ENCODE measurements at regions not wholly inside any gene's neighbourhood (a gene's known extent, or its start where the extent isn't known, plus 50 kb on each side); places are given as distances from the start of the nearest gene placed in this dataset.

DNA sequence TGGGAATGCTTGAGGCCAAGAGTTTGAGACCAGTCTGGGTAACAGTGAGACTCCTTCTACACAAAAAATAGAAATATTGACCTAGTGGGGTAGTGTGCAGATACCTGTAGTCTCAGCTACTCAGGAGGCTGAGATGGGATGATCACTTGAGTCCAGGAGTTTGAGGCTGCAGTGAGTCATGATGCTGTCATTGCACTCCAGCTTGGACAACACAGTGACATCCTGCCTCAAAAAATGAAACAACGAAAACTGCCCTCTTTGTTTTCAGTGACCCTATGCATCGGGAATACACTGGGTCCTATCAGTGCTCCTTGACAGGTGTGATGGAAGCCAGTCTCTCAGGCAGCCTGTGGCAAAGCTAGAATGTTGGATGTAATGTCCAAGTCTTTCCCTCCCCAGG, 311.5 kb upstream of the OR4E1 start:
- Histone ChIP-seq H3K27ac (ENCODE audit: low read length) (no peak overlapping the region), H3K9me3 (ENCODE audit: insufficient read depth, low read length) (no peaks in the 10 kb centered on the region), H3K4me3 (ENCODE audit: low read length) (no peak overlapping the region), H3K79me2 (ENCODE audit: low read length) (no peaks in the 10 kb centered on the region), H3K36me3 (replicated peaks; ENCODE audit: low read depth, low read length) (no peaks in the 10 kb centered on the region), H3K27me3 (ENCODE audit: low read depth, low read length) (peaks cover 32% of the 10 kb centered on the region), H3K9ac (ENCODE audit: low read length) (no peak overlapping the region), H2AFZ (ENCODE audit: low read depth, low read length) (no peak overlapping the region), H3K4me2 (ENCODE audit: low read length) (no peak overlapping the region), H4K20me1 (ENCODE audit: insufficient read depth, low read length) (no peaks in the 10 kb centered on the region), H3K4me1 (ENCODE audit: low read length) (no peaks in the 10 kb centered on the region)
- no peak for TF ChIP-seq EZH2phosphoT487 (IDR thresholded peaks at IDR 0.05; ENCODE audit: low read depth)
- TF ChIP-seq, protein P1, sequence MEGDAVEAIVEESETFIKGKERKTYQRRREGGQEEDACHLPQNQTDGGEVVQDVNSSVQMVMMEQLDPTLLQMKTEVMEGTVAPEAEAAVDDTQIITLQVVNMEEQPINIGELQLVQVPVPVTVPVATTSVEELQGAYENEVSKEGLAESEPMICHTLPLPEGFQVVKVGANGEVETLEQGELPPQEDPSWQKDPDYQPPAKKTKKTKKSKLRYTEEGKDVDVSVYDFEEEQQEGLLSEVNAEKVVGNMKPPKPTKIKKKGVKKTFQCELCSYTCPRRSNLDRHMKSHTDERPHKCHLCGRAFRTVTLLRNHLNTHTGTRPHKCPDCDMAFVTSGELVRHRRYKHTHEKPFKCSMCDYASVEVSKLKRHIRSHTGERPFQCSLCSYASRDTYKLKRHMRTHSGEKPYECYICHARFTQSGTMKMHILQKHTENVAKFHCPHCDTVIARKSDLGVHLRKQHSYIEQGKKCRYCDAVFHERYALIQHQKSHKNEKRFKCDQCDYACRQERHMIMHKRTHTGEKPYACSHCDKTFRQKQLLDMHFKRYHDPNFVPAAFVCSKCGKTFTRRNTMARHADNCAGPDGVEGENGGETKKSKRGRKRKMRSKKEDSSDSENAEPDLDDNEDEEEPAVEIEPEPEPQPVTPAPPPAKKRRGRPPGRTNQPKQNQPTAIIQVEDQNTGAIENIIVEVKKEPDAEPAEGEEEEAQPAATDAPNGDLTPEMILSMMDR (IDR thresholded peaks at IDR 0.05; ENCODE audit: low read depth, low read length), result no peak

DNA sequence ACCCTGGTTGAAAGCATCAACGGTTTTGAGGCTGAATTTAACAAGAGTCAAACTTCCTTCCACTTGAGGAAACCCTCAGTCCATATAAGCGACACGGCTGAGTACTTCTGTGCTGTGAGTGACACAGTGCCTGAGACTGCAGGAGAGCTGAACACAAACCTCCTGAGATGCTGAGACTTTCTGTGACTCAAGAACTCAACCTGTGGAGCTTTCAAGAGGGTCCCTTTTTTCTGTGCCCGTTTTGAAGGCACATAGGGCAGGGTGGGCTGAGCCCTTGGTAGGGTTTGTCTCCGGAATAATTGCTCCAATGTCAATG, 305.3 kb upstream of the OR4E1 start:
- H3K9me3 ChIP-seq (ENCODE audit: insufficient read depth, low read length), result no peaks in the 10 kb centered on the region
- no peak overlapping the region for H3K4me2 ChIP-seq (ENCODE audit: low read length)
- no peaks in the 10 kb centered on the region for H3K36me3 ChIP-seq (replicated peaks; ENCODE audit: low read depth, low read length)
- H4K20me1 ChIP-seq (ENCODE audit: insufficient read depth, low read length), result no peaks in the 10 kb centered on the region
- H3K4me3 ChIP-seq (ENCODE audit: low read length), result no peak overlapping the region
- peaks cover 7% of the 10 kb centered on the region for H3K27me3 ChIP-seq (ENCODE audit: low read depth, low read length)
- H3K27ac ChIP-seq (ENCODE audit: low read length), result no peak overlapping the region
- TF ChIP-seq, protein P1 (IDR thresholded peaks at IDR 0.05; ENCODE audit: low read depth, low read length), result no peak
- no peak for TF ChIP-seq EZH2phosphoT487 (IDR thresholded peaks at IDR 0.05; ENCODE audit: low read depth)
- H3K4me1 ChIP-seq (ENCODE audit: low read length), result no peaks in the 10 kb centered on the region
- no peak overlapping the region for H2AFZ ChIP-seq (ENCODE audit: low read depth, low read length)
- H3K79me2 ChIP-seq (ENCODE audit: low read length), result no peaks in the 10 kb centered on the region
- no peak overlapping the region for H3K9ac ChIP-seq (ENCODE audit: low read length)

DNA sequence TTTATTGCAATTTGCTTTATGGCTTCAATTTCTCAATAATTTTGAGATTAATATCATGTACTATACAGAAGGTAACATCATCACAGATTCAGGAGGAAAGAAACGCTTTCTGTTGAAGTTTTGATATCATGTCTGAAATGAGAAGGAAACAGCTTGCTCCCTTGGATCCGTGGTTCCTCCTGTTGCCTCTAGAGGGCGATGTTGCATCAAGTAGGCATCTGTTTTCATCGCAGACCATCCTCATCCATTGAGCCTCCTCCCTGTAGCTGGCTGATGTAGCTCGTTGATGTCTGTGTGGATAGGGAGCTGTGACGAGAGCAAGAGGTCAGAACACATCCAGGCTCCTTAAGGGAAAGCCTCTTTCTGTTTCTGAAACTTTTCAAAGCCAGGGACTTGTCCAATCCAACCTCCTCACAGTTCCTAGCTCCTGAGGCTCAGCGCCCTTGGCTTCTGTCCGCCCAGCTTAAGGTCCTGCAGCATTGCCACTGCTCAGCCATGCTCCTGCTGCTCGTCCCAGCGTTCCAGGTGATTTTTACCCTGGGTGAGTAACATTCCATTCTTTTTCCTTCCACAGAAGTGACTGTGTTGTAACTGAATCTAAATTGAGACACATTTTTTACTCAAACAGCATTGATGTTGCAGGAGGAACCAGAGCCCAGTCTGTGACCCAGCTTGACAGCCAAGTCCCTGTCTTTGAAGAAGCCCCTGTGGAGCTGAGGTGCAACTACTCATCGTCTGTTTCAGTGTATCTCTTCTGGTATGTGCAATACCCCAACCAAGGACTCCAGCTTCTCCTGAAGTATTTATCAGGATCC, 304.8 kb upstream of the OR4E1 start:
- no peak overlapping the region for H3K9ac ChIP-seq (ENCODE audit: low read length)
- H3K79me2 ChIP-seq (ENCODE audit: low read length), result no peaks in the 10 kb centered on the region
- no peaks in the 10 kb centered on the region for H3K4me1 ChIP-seq (ENCODE audit: low read length)
- 0 out of 2 replicates have a peak overlapping the region, but pooled peaks have one; percentile 39 for H2AFZ ChIP-seq (ENCODE audit: low read depth, low read length)
- no peak overlapping the region for H3K27ac ChIP-seq (ENCODE audit: low read length)
- H4K20me1 ChIP-seq (ENCODE audit: insufficient read depth, low read length), result no peaks in the 10 kb centered on the region
- H3K4me2 ChIP-seq (ENCODE audit: low read length), result peak overlapping the region; percentile 18; the same call in 1 of the 2 replicates
- H3K36me3 ChIP-seq (replicated peaks; ENCODE audit: low read depth, low read length), result no peaks in the 10 kb centered on the region
- H3K9me3 ChIP-seq (ENCODE audit: insufficient read depth, low read length), result no peaks in the 10 kb centered on the region
- TF ChIP-seq, protein P1 (IDR thresholded peaks at IDR 0.05; ENCODE audit: low read depth, low read length), result peak; percentile 88
- no peak for TF ChIP-seq EZH2phosphoT487 (IDR thresholded peaks at IDR 0.05; ENCODE audit: low read depth)
- H3K4me3 ChIP-seq (ENCODE audit: low read length), result no peak overlapping the region
- peaks cover 7% of the 10 kb centered on the region for H3K27me3 ChIP-seq (ENCODE audit: low read depth, low read length)

DNA sequence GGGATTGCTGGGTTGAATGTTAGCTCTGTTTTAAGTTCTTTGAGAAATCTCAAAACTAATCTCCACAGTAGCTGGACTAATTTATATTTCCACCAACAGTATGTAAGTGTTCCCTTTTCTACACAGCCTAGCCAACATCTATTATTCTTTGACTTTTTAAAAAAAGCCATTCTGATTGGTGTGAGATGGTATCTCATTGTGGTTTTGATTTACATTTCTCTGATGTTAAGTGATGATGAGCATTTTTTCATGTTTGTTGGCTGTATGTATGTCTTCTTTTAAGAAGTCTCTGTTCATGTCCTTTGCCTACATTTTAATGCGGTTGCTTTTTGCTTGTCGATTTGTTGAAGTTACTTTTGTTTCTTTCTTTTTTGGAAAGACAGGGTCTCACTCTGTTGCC, 301.1 kb upstream of the OR4E1 start:
- TF ChIP-seq, protein P1 (IDR thresholded peaks at IDR 0.05; ENCODE audit: low read depth, low read length), result no peak
- TF ChIP-seq EZH2phosphoT487 (IDR thresholded peaks at IDR 0.05; ENCODE audit: low read depth), result no peak
- peaks cover 7% of the 10 kb centered on the region for H3K27me3 ChIP-seq (ENCODE audit: low read depth, low read length)

More for the DNA sequence above, 301.1 kb upstream of the OR4E1 start:
- no peaks in the 10 kb centered on the region for H3K4me1 ChIP-seq (ENCODE audit: low read length)
- no peaks in the 10 kb centered on the region for H3K36me3 ChIP-seq (replicated peaks; ENCODE audit: low read depth, low read length)
- H2AFZ ChIP-seq (ENCODE audit: low read depth, low read length), result no peak overlapping the region
- no peak overlapping the region for H3K27ac ChIP-seq (ENCODE audit: low read length)
- no peak overlapping the region for H3K9ac ChIP-seq (ENCODE audit: low read length)
- no peak overlapping the region for H3K4me3 ChIP-seq (ENCODE audit: low read length)
- H4K20me1 ChIP-seq (ENCODE audit: insufficient read depth, low read length), result no peaks in the 10 kb centered on the region
- no peaks in the 10 kb centered on the region for H3K79me2 ChIP-seq (ENCODE audit: low read length)
- H3K4me2 ChIP-seq (ENCODE audit: low read length), result no peak overlapping the region
- H3K9me3 ChIP-seq (ENCODE audit: insufficient read depth, low read length), result no peaks in the 10 kb centered on the region

Data from OCI-LY3 (cell line).